Left forelimb (tissue), 1 donor: ENCODE measurements at regions not wholly inside any gene's neighbourhood (a gene's known extent, or its start where the extent isn't known, plus 50 kb on each side); places are given as distances from the start of the nearest gene placed in this dataset.

Experiments
- DNase-seq: peaks from one replicate; pipeline ENCODE4 v3.0.0-alpha.2; 2018; ENCODE audit warnings: low spot score

- no peak for DNase-seq
These were observed 636.4 kb downstream of the USP25 start for GRCh38 chr21:16366207-16366606.

- no peak for DNase-seq
These were observed 637.3 kb downstream of the USP25 start for GRCh38 chr21:16367079-16367478.

- DNase-seq, result no peak
These were observed 640.4 kb downstream of the USP25 start for GRCh38 chr21:16370186-16370585.

GRCh38 chr21:16372586-16372985 is 642.8 kb downstream of the USP25 start:
- DNase-seq, result no peak

GRCh38 chr21:16376673-16377072 is 646.9 kb downstream of the USP25 start:
- no peak for DNase-seq

- DNase-seq, result no peak
These were observed 647.4 kb downstream of the USP25 start for GRCh38 chr21:16377120-16377658.

- no peak for DNase-seq
These were observed 648.1 kb downstream of the USP25 start for GRCh38 chr21:16377857-16378256.

- no peak for DNase-seq
These were observed 648.7 kb downstream of the USP25 start for GRCh38 chr21:16378525-16378924.

GRCh38 chr21:16388291-16388690 is 658.5 kb downstream of the USP25 start:
- DNase-seq, result no peak

- DNase-seq, result no peak
These were observed 659.3 kb downstream of the USP25 start for GRCh38 chr21:16388911-16389560.

GRCh38 chr21:16389643-16390042 is 659.9 kb downstream of the USP25 start:
- no peak for DNase-seq

GRCh38 chr21:16395285-16395684 is 665.5 kb downstream of the USP25 start:
- DNase-seq, result no peak

- DNase-seq, result no peak
These were observed 673.0 kb downstream of the USP25 start for GRCh38 chr21:16402752-16403151.

GRCh38 chr21:16404776-16405175 is 675.0 kb downstream of the USP25 start:
- no peak for DNase-seq

- DNase-seq, result no peak
These were observed 676.6 kb downstream of the USP25 start for GRCh38 chr21:16406355-16406754.

- no peak for DNase-seq
These were observed 677.8 kb downstream of the USP25 start for GRCh38 chr21:16407403-16408240.

GRCh38 chr21:16408280-16408679 is 678.5 kb downstream of the USP25 start:
- DNase-seq, result no peak

GRCh38 chr21:16409352-16409751 is 679.6 kb downstream of the USP25 start:
- no peak for DNase-seq

- no peak for DNase-seq
These were observed 688.4 kb downstream of the USP25 start for GRCh38 chr21:16418226-16418625.

GRCh38 chr21:16418642-16419041 is 688.9 kb downstream of the USP25 start:
- DNase-seq, result no peak

GRCh38 chr21:16419188-16419921 is 689.6 kb downstream of the USP25 start:
- DNase-seq, result peak; percentile 81

GRCh38 chr21:16420031-16420724 is 690.4 kb downstream of the USP25 start:
- DNase-seq, result no peak
